ENCODE measurements at regions not wholly inside any gene's neighbourhood (a gene's known extent, or its start where the extent isn't known, plus 50 kb on each side); places are given as distances from the start of the nearest gene placed in this dataset.
"Not testable (repeated sequence)": the region's sequence is repeated elsewhere in the genome, so short reads cannot be mapped to it uniquely, and the experiment has no call there.

DNA sequence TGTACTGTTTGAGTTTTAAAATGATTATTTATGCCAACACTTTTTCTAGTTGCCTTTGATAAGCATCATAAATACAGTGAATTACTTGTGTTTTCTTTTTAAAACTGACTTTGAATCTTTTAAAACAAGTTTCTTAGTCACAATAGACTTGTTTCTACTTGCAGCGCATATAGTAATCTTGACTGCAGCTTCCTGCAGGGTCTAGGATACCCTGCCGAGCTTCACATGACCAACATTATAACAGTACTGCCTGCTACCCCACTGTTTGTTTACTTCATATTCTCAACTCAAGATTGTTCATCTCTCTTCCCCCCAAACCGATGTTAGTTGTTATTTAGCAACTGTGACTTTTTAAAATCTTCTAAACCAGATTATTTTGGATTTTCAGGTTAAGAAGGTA lies 751.3 kb upstream of the NEGR1 start:
- Histone ChIP-seq H3K4me3 (no peak overlapping the region), H3K36me3 (no peaks in the 10 kb centered on the region), H4K20me1 (no peaks in the 10 kb centered on the region), H3K4me2 (no peak overlapping the region), H3K27ac (no peak overlapping the region), H3K27me3 (no peaks in the 10 kb centered on the region), H3K4me1 (no peaks in the 10 kb centered on the region), H3K9ac (no peak overlapping the region), H3K9me3 (replicated peaks in 1 of 11) (no peaks in the 10 kb centered on the region)
- TF ChIP-seq Cebpa-rat (IDR thresholded peaks at IDR 0.05), result no peak

- no peaks in the 10 kb centered on the region for H3K36me3 ChIP-seq
- no peak overlapping the region for H3K4me2 ChIP-seq
- H3K9ac ChIP-seq, result no peak overlapping the region
- no peaks in the 10 kb centered on the region for H3K4me1 ChIP-seq
- H3K9me3 ChIP-seq (replicated peaks in 1 of 11), result no peaks in the 10 kb centered on the region
- no peaks in the 10 kb centered on the region for H3K27me3 ChIP-seq
- no peak overlapping the region for H3K4me3 ChIP-seq
- H4K20me1 ChIP-seq, result no peaks in the 10 kb centered on the region
- no peak for TF ChIP-seq Cebpa-rat (IDR thresholded peaks at IDR 0.05)
- no peak overlapping the region for H3K27ac ChIP-seq
Observed at GRCh38 chr1:73029571-73029970, 747.2 kb upstream of the NEGR1 start.

DNA sequence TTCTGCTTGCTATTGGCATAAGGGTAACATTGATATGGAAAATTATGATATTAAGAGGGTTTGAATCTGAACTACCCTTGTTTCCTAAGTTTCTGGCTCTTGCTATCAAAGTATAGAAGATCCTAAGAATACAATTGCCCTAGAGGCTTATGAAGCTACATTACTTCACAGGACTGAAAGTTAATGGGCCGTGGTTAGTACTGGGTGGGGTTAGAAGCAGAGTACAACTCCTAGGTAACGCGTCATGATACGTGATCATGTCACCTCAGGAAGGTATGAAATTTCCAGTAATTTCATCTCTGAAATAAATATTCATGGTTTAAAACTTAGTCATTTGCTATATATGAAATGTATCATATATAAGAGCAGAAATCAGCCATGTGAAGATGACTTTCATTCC lies 743.8 kb upstream of the NEGR1 start:
- H3K4me2 ChIP-seq, result no peak overlapping the region

GRCh38 chr1:73009938-73010337 lies 727.6 kb upstream of the NEGR1 start:
- Histone ChIP-seq H3K27ac (no peak overlapping the region), H3K9ac (no peak overlapping the region), H4K20me1 (no peaks in the 10 kb centered on the region), H3K27me3 (no peaks in the 10 kb centered on the region), H3K4me3 (no peak overlapping the region), H3K4me2 (no peak overlapping the region), H3K9me3 (replicated peaks in 1 of 11) (peaks cover 0 to 5% (median 0%) of the 10 kb centered on the region in 11 experiments; a peak in 3 of 22 replicates), H3K4me1 (no peaks in the 10 kb centered on the region), H3K36me3 (no peaks in the 10 kb centered on the region)
- no peak for TF ChIP-seq Cebpa-rat (IDR thresholded peaks at IDR 0.05)

More for the DNA sequence above, 743.8 kb upstream of the NEGR1 start:
- Histone ChIP-seq H4K20me1 (no peaks in the 10 kb centered on the region), H3K9me3 (replicated peaks in 1 of 11) (no peaks in the 10 kb centered on the region), H3K27me3 (no peaks in the 10 kb centered on the region), H3K4me1 (no peaks in the 10 kb centered on the region), H3K27ac (no peak overlapping the region), H3K4me3 (no peak overlapping the region), H3K36me3 (no peaks in the 10 kb centered on the region), H3K9ac (no peak overlapping the region)
- TF ChIP-seq Cebpa-rat (IDR thresholded peaks at IDR 0.05), result no peak

- no peak overlapping the region for H3K4me2 ChIP-seq
- no peak overlapping the region for H3K27ac ChIP-seq
- no peaks in the 10 kb centered on the region for H3K36me3 ChIP-seq
- H4K20me1 ChIP-seq, result no peaks in the 10 kb centered on the region
- H3K4me3 ChIP-seq, result no peak overlapping the region
- TF ChIP-seq Cebpa-rat (IDR thresholded peaks at IDR 0.05), result no peak
- peaks cover 0 to 2% (median 0%) of the 10 kb centered on the region in 11 experiments; a peak in 3 of 22 replicates for H3K9me3 ChIP-seq (replicated peaks in 1 of 11)
- H3K9ac ChIP-seq, result no peak overlapping the region
- H3K27me3 ChIP-seq, result no peaks in the 10 kb centered on the region
- no peaks in the 10 kb centered on the region for H3K4me1 ChIP-seq
Observed at GRCh38 chr1:73009311-73009710, 727.0 kb upstream of the NEGR1 start.

DNA sequence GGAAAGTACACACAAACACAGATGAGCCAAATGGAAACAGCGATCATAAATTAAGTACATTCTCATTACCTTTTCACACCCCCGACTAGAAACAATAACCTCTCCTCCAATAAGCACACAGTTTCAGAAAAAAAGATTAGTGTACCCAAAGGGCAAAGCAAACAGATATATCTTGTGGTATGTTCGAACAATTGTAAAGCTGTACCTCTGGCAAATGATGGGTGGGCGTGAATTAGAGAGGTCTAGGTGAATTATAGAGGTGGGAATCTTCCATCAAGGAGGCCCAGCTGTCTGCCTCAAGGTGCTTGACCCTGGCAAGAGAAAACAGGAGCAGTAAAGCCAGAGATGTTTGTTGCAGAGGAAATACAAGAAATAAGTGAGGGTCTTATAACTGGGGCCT lies 715.3 kb upstream of the NEGR1 start:
- Histone ChIP-seq H3K9me3 (replicated peaks in 1 of 11) (no peaks in the 10 kb centered on the region), H3K4me3 (no peak overlapping the region), H3K27ac (no peak overlapping the region), H3K36me3 (no peaks in the 10 kb centered on the region), H3K27me3 (no peaks in the 10 kb centered on the region; a peak in 1 of 22 replicates), H3K4me1 (no peaks in the 10 kb centered on the region), H3K9ac (no peak overlapping the region), H4K20me1 (no peaks in the 10 kb centered on the region), H3K4me2 (no peak overlapping the region)
- no peak for TF ChIP-seq Cebpa-rat (IDR thresholded peaks at IDR 0.05)

GRCh38 chr1:72997041-72997440 lies 714.7 kb upstream of the NEGR1 start:
- Histone ChIP-seq H4K20me1 (no peaks in the 10 kb centered on the region), H3K4me2 (no peak overlapping the region), H3K9ac (no peak overlapping the region), H3K4me1 (no peaks in the 10 kb centered on the region), H3K36me3 (no peaks in the 10 kb centered on the region), H3K9me3 (replicated peaks in 1 of 11) (no peaks in the 10 kb centered on the region), H3K4me3 (no peak overlapping the region), H3K27ac (no peak overlapping the region), H3K27me3 (no peaks in the 10 kb centered on the region; a peak in 1 of 22 replicates)
- no peak for TF ChIP-seq Cebpa-rat (IDR thresholded peaks at IDR 0.05)

DNA sequence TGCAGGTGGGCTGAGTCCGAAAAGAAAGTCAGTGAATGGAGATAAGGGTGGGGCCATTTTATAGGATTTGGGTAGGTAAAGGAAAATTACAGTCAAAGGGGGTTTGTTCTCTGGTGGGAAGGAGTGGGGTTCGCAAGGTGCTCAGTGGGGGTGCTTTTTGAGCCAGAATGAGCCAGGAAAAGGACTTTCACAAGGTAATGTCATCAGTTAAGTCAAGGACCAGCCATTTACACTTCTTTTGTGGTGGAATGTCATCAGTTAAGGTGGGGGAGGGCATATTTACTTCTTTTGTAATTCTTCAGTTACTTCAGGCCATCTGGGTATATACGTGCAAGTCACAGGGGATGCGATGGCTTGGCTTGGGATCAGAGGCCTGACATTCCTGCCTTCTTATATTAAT lies 705.5 kb upstream of the NEGR1 start:
- H3K4me2 ChIP-seq; H3K4me3 ChIP-seq; H3K4me1 ChIP-seq; H3K36me3 ChIP-seq; H3K9ac ChIP-seq; H4K20me1 ChIP-seq; H3K9me3 ChIP-seq (replicated peaks in 1 of 11); H3K27me3 ChIP-seq; H3K27ac ChIP-seq: not testable (repeated sequence)

DNA sequence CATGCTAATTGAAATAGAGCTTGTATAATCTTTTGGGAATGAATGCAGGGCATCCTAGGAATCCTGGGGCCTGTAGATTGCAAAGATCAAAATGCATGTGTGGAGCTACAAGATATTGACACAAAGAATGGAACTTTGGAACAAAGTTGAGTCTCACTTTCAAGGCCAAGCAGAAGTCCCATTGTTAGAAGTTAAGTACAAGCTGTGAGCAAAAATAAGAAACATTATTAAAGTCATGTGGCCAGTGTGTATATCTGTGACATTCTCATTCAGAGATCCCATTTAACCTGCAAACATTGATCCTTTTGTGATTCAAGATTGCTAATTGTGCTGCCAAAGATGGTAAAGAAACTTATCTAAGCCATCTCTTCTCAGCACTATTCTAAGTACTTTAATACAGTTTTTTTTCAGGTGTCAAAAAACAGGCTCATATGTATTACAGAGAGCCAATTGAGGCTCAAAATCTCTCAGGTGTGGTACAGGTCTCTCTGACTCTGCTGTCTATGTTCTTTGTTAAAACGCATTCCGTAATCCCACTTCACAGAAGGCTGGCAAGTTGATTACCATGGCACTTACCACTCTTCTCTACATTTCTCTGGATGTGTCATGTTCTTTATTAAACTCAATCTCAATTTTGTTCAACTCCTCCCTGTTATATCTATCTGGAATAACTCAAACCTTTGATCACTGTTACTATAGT lies 704.4 kb upstream of the NEGR1 start:
- Histone ChIP-seq H4K20me1 (no peaks in the 10 kb centered on the region), H3K27me3 (no peaks in the 10 kb centered on the region), H3K4me3 (no peak overlapping the region), H3K4me2 (no peak overlapping the region), H3K9ac (no peak overlapping the region), H3K36me3 (no peaks in the 10 kb centered on the region), H3K27ac (no peak overlapping the region), H3K9me3 (replicated peaks in 1 of 11) (no peaks in the 10 kb centered on the region), H3K4me1 (no peaks in the 10 kb centered on the region)
- no peak for TF ChIP-seq Cebpa-rat (IDR thresholded peaks at IDR 0.05)

DNA sequence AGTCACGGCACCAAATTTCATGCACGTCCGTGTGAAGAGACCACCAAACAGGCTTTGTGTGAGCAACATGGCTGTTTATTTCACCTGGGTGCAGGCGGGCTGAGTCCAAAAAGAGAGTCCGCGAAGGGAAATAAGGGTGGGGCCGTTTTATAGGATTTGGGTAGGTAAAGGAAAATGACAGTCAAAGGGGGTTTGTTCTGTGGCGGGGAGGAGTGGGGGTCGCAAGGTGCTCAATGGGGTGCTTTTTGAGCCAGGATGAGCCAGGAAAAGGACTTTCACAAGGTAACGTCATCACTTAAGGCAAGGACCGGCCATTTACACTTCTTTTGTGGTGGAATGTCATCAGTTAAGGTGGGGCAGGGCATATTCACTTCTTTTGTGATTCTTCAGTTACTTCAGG lies 702.7 kb upstream of the NEGR1 start:
- H3K9ac ChIP-seq; H3K4me1 ChIP-seq; H3K36me3 ChIP-seq; H4K20me1 ChIP-seq; H3K27me3 ChIP-seq; H3K4me3 ChIP-seq; H3K4me2 ChIP-seq; H3K27ac ChIP-seq; H3K9me3 ChIP-seq (replicated peaks in 1 of 11): not testable (repeated sequence)

- not testable (repeated sequence) for H3K4me3 ChIP-seq
Observed at GRCh38 chr1:72983011-72983410, 700.7 kb upstream of the NEGR1 start.

More at GRCh38 chr1:72983011-72983410, 700.7 kb upstream of the NEGR1 start:
- not testable (repeated sequence) for H3K9ac ChIP-seq; H3K36me3 ChIP-seq; H4K20me1 ChIP-seq; H3K4me2 ChIP-seq; H3K27ac ChIP-seq; H3K27me3 ChIP-seq; H3K4me1 ChIP-seq; H3K9me3 ChIP-seq (replicated peaks in 1 of 11)
